Left ventricle myocardium inferior (tissue), 1 donor: ENCODE measurements at regions not wholly inside any gene's neighbourhood (a gene's known extent, or its start where the extent isn't known, plus 50 kb on each side); places are given as distances from the start of the nearest gene placed in this dataset.

Experiments
- DNase-seq: peaks from one replicate; pipeline ENCODE4 v3.0.0-alpha.2; 2020
- H3K27ac ChIP-seq: fragments of 200-600 bp; replicated peaks from 2 replicates; pipeline ENCODE4 v1.8.0; 2021
- H3K27me3 ChIP-seq: fragments of 200-600 bp; 2 replicates; pipeline ENCODE4 v1.8.0; 2021; ENCODE audit warnings: low read depth
- H3K36me3 ChIP-seq: fragments of 200-600 bp; 2 replicates; pipeline ENCODE4 v1.8.0; 2021
- H3K4me1 ChIP-seq: fragments of 200-600 bp; 2 replicates; pipeline ENCODE4 v1.8.0; 2021
- H3K4me3 ChIP-seq: fragments of 200-600 bp; 2 replicates; pipeline ENCODE4 v1.8.0; 2021; ENCODE audit warnings: mild to moderate bottlenecking, moderate library complexity
- H3K9me3 ChIP-seq: fragments of 200-600 bp; replicated peaks from 2 replicates; pipeline ENCODE4 v1.8.0; 2021
- intact Hi-C: fragments of 100-400 bp; cut with micrococcal nuclease; formaldehyde crosslinking; loops from one replicate; pipeline ENCODE4 v1.11.0; 2022
- TF ChIP-seq, protein P1 (sequence below): fragments of 200-600 bp; IDR thresholded peaks from 2 replicates; pipeline ENCODE4 v1.8.0; 2021; ENCODE audit warnings: antibody characterized with exemption, mild to moderate bottlenecking, borderline replicate concordance
- donor health status: DM: no; HTN: yes; CAD: no; lungs with severe emphysema.

DNA sequence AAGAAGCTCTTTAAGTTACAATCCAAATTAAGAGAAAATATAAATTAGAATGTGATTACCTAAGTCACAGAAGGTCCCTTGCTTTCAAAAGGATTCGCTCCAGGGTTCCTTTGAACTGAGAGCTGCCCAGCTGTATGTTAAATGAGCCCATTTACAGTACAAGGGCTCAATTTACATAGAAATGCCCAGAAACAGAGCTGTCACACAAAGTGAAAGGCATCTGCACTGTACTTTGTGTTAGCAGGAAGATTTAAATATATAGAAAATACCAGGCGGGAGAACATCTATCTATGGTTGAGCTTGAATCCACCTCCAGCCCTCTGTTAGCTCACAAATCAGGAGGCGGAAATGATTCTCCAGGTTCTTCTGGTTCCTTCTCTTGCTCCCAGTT is 272.9 kb downstream of the PAX3 start:
- Histone ChIP-seq H3K9me3 (peaks cover 9% of the 10 kb centered on the region), H3K27me3 (no peaks in the 10 kb centered on the region), H3K27ac (no peak overlapping the region), H3K4me1 (peaks cover 3% of the 10 kb centered on the region), H3K4me3 (no peak overlapping the region), H3K36me3 (no peaks in the 10 kb centered on the region)
- TF ChIP-seq, protein P1, sequence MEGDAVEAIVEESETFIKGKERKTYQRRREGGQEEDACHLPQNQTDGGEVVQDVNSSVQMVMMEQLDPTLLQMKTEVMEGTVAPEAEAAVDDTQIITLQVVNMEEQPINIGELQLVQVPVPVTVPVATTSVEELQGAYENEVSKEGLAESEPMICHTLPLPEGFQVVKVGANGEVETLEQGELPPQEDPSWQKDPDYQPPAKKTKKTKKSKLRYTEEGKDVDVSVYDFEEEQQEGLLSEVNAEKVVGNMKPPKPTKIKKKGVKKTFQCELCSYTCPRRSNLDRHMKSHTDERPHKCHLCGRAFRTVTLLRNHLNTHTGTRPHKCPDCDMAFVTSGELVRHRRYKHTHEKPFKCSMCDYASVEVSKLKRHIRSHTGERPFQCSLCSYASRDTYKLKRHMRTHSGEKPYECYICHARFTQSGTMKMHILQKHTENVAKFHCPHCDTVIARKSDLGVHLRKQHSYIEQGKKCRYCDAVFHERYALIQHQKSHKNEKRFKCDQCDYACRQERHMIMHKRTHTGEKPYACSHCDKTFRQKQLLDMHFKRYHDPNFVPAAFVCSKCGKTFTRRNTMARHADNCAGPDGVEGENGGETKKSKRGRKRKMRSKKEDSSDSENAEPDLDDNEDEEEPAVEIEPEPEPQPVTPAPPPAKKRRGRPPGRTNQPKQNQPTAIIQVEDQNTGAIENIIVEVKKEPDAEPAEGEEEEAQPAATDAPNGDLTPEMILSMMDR = no peak
- no peak for DNase-seq
- intact Hi-C loops = no loop called here

DNA sequence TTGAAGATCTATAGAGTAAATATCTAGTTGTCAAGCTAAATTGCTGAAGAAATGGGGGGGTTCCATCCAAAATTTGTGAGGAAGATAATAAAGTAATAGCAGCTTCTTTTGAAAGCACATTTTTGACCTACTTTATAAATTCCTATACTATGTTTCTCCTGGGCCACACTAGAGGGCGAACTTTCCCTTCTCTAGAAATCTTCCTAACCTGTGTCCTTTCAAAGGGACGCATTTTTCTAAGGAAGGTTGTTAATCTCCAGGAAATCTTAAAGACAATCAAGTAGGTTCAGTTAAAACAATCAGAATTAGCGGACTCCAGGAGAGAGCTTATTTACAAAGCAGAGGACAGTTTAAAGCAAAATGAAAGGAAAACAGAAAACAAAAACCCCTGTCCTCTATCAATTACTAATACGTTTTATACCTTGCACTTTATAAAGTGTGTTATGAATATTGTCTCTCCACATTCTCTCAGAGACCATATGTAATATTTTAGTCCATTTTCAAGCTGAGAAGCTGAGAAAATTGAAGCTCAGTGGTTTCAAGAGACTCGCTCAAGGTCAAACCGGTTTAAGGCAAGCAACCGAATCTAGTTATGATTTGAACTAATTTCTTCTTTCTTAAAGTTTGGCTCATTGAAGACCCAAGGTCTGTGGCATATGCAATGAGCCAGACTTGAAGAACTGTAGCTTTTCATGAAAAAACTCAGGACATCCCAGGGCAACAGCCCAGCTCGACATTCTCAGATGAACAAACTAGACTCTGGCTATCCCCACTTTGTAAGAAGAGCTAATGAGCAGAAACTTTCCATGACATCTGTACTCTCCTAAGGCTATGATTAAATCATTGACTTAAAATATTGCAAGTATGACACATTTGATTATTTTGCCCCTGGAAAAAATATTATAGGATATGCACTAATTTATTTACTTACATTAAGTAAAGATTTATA is 273.6 kb downstream of the PAX3 start:
- no peak overlapping the region for H3K4me3 ChIP-seq
- no peak for DNase-seq
- no peak overlapping the region for H3K27ac ChIP-seq
- no peaks in the 10 kb centered on the region for H3K36me3 ChIP-seq
- intact Hi-C loops = no loop called here
- TF ChIP-seq, protein P1 = peak; percentile 63
- H3K27me3 ChIP-seq = no peaks in the 10 kb centered on the region
- H3K4me1 ChIP-seq = peaks cover 3% of the 10 kb centered on the region
- peaks cover 9% of the 10 kb centered on the region for H3K9me3 ChIP-seq

GRCh38 chr2:222017252-222017850 is 281.4 kb downstream of the PAX3 start:
- DNase-seq = no peak
- Histone ChIP-seq H3K27me3 (peaks cover 43% of the 10 kb centered on the region), H3K36me3 (no peaks in the 10 kb centered on the region), H3K4me3 (no peak overlapping the region), H3K9me3 (peaks cover 2% of the 10 kb centered on the region), H3K27ac (no peak overlapping the region), H3K4me1 (no peaks in the 10 kb centered on the region)
- intact Hi-C loops = no loop called here
- TF ChIP-seq, protein P1 = no peak

DNA sequence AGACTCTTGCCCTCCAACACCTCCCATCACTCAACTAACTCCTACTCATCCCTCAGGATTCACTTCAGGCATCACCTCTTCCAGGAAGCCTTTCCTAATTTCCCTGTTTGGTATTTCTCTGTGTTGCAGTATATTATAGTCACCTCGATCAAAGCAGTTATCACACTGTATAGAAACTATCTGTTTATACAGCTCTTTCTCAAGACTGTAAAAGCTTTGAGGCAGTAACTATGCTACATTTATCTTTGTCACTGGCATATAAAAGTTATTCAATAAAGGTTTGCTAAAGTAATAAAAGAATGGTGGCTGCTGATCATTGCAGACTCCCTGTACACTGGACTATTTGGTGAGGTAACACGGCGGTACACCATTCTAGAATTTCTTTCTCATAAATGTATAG is 284.9 kb downstream of the PAX3 start:
- TF ChIP-seq, protein P1 = no peak
- intact Hi-C loops = no loop called here
- Histone ChIP-seq H3K9me3 (peaks cover 4% of the 10 kb centered on the region), H3K4me1 (no peaks in the 10 kb centered on the region), H3K27ac (no peak overlapping the region), H3K4me3 (no peak overlapping the region), H3K36me3 (no peaks in the 10 kb centered on the region), H3K27me3 (peaks cover 74% of the 10 kb centered on the region)
- DNase-seq = no peak

DNA sequence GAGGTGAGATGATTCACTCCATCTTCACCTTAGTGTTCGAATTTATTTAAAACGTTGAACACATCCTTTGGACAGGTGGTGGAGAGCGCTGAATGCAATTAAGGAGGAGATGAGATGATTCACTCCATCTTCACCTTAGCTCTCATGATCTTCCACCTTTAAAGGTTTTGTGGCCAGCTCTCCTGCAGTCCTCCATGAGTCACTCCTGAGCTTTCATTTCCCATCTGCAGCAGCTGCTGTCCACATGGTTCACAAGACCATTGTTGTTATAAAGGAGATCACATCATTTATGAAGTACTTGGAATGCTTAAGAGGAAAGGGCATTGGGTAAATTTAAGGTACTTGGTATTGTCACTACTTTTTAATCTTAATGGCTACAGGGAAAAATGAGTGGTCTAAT is 298.5 kb downstream of the PAX3 start:
- no peaks in the 10 kb centered on the region for H3K9me3 ChIP-seq
- peaks cover 30% of the 10 kb centered on the region for H3K27me3 ChIP-seq
- no peaks in the 10 kb centered on the region for H3K36me3 ChIP-seq
- DNase-seq = no peak
- H3K4me3 ChIP-seq = no peak overlapping the region
- TF ChIP-seq, protein P1 = no peak
- no peak overlapping the region for H3K27ac ChIP-seq
- intact Hi-C loops = no loop called here
- H3K4me1 ChIP-seq = no peaks in the 10 kb centered on the region
